Sciatic nerve (tissue), 2 donors: ENCODE measurements at regions not wholly inside any gene's neighbourhood (a gene's known extent, or its start where the extent isn't known, plus 50 kb on each side); places are given as distances from the start of the nearest gene placed in this dataset.

ENCODE experiments used
- ATAC-seq: fragments of 200-7000 bp; cut with Tn5 transposase; one replicate; pipeline ENCODE4 v1.9.1; 2020; ENCODE audit warnings: mild to moderate bottlenecking, moderate library complexity
- DNase-seq: peaks from one replicate; pipeline ENCODE4 v3.0.0-alpha.2; 2020; ENCODE audit warnings: low spot score
- intact Hi-C: fragments of 100-400 bp; cut with DNase I; formaldehyde crosslinking; loops from one replicate; pipeline ENCODE4 v1.14.2; 2022
- donor health status: DM: no; HTN: no; CAD: no.
- donor health status: DM: no; HTN: no; CAD: no.

- intact Hi-C loops = no loop called here
- no peak for ATAC-seq
Observed at GRCh38 chr15:77685082-77685815, 52.5 kb upstream of the LINGO1 start.

GRCh38 chr15:77684341-77685081 lies 51.8 kb upstream of the LINGO1 start:
- no peak for DNase-seq
- intact Hi-C loops = no loop called here

More at GRCh38 chr15:77685082-77685815, 52.5 kb upstream of the LINGO1 start:
- no peak for DNase-seq

GRCh38 chr15:77682564-77682963 lies 49.9 kb upstream of the LINGO1 start:
- intact Hi-C loops = no loop called here
- no peak for DNase-seq
- no peak for ATAC-seq

More at GRCh38 chr15:77684341-77685081, 51.8 kb upstream of the LINGO1 start:
- ATAC-seq = no peak
